ENCODE measurements at regions not wholly inside any gene's neighbourhood (a gene's known extent, or its start where the extent isn't known, plus 50 kb on each side); places are given as distances from the start of the nearest gene placed in this dataset.

DNA sequence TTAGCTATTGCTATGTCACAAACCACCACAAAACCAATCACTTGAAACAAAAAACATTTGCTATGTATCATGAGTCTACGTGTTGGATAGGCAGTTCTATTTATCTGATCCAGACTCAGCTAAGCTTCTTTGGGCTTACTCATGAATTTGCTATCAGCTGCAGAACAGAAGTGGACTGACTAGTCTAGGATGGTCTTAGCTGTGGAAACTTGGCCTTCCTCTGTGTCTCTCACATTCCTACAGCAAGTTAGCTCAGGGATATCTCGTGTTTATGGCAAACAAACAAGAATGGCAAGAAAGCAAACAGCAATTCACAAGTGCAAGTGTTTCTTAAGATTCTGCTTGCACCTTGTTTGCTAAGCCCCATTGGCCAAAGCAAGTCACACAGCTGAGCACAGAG is 288.0 kb upstream of the TNP1 start:
- WGBS (ENCODE audit: low lambda C conversion rate), result 53% methylated on average over 2 of the region's 2 CpGs
- Histone ChIP-seq H3K9me2 (no peaks in the 10 kb centered on the region), H3K9ac (no peak overlapping the region), H2AFZ (ENCODE audit: low read depth) (no peak overlapping the region), H3K36me3 (replicated peaks in 1 of 2; ENCODE audit: control insufficient read depth in 1 of 2, insufficient read depth in 2 of 2, low read length in 1 of 2) (no peaks in the 10 kb centered on the region), H3K4me1 (ENCODE audit: control insufficient read depth in 1 of 2, insufficient read depth in 2 of 2, low read depth in 1 of 2, low read length in 1 of 2) (peaks cover 0 to 3% of the 10 kb centered on the region in 2 experiments; a peak in 1 of 4 replicates), H3K4me2 (no peak overlapping the region), H3K27me3 (ENCODE audit: insufficient read depth) (no peaks in the 10 kb centered on the region), H4K20me1 (ENCODE audit: insufficient read depth) (no peaks in the 10 kb centered on the region), H3K27ac (ENCODE audit: low read depth in 2 of 2, low read length in 1 of 2) (no peak overlapping the region), H3K9me3 (peaks cover 5% of the 10 kb centered on the region; the same call in 1 of the 2 replicates), H3F3A (replicated peaks; ENCODE audit: insufficient read depth) (peaks cover 3% of the 10 kb centered on the region), H3K79me2 (ENCODE audit: insufficient read depth) (no peaks in the 10 kb centered on the region), H3K4me3 (ENCODE audit: low read depth in 2 of 2, low read length in 1 of 2) (no peak overlapping the region)
- ChIA-PET POLR2A (no interaction called here), CTCF (interaction anchor here (0.9 to 1.8 kb wide), 2 partner anchors 19 to 452 kb away, joined by 3 to 4 read pairs; partner anchors contain the start of gene IGFBP5)
- DNase-seq, result no peak
- no peak for TF ChIP-seq POLR2AphosphoS5 (IDR thresholded peaks at IDR 0.05; ENCODE audit: low read depth, low read length)
- TF ChIP-seq EP300 (IDR thresholded peaks at IDR 0.05; ENCODE audit: borderline replicate concordance in 1 of 2, low read depth in 1 of 2, low read length in 1 of 2), result no peak
- no peak for TF ChIP-seq RXRA (IDR thresholded peaks at IDR 0.05; ENCODE audit: borderline replicate concordance, low read depth)
- TF ChIP-seq CHD2 (IDR thresholded peaks at IDR 0.05; ENCODE audit: low read length, partially characterized antibody), result no peak
- TF ChIP-seq, protein P1, sequence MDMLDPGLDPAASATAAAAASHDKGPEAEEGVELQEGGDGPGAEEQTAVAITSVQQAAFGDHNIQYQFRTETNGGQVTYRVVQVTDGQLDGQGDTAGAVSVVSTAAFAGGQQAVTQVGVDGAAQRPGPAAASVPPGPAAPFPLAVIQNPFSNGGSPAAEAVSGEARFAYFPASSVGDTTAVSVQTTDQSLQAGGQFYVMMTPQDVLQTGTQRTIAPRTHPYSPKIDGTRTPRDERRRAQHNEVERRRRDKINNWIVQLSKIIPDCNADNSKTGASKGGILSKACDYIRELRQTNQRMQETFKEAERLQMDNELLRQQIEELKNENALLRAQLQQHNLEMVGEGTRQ (IDR thresholded peaks at IDR 0.05; ENCODE audit: borderline replicate concordance, low read depth, low read length), result no peak
- TF ChIP-seq FOXM1 (IDR thresholded peaks at IDR 0.05; ENCODE audit: low read depth), result no peak
- TF ChIP-seq YY1 (IDR thresholded peaks at IDR 0.05; ENCODE audit: low read depth), result no peak
- no peak for TF ChIP-seq FOXJ3 (CRISPR knock-in tag; IDR thresholded peaks at IDR 0.05)
- no peak for TF ChIP-seq TEAD4 (IDR thresholded peaks at IDR 0.05; ENCODE audit: borderline replicate concordance, insufficient read depth)
- no peak for TF ChIP-seq ELF1 (IDR thresholded peaks at IDR 0.05)
- TF ChIP-seq RCOR1 (IDR thresholded peaks at IDR 0.05; ENCODE audit: low read length), result no peak
- TF ChIP-seq, protein P2, sequence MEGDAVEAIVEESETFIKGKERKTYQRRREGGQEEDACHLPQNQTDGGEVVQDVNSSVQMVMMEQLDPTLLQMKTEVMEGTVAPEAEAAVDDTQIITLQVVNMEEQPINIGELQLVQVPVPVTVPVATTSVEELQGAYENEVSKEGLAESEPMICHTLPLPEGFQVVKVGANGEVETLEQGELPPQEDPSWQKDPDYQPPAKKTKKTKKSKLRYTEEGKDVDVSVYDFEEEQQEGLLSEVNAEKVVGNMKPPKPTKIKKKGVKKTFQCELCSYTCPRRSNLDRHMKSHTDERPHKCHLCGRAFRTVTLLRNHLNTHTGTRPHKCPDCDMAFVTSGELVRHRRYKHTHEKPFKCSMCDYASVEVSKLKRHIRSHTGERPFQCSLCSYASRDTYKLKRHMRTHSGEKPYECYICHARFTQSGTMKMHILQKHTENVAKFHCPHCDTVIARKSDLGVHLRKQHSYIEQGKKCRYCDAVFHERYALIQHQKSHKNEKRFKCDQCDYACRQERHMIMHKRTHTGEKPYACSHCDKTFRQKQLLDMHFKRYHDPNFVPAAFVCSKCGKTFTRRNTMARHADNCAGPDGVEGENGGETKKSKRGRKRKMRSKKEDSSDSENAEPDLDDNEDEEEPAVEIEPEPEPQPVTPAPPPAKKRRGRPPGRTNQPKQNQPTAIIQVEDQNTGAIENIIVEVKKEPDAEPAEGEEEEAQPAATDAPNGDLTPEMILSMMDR (IDR thresholded peaks at IDR 0.05), result no peak
- TF ChIP-seq MEF2A (IDR thresholded peaks at IDR 0.05; ENCODE audit: borderline replicate concordance, low read depth), result no peak
- TF ChIP-seq, protein P3, sequence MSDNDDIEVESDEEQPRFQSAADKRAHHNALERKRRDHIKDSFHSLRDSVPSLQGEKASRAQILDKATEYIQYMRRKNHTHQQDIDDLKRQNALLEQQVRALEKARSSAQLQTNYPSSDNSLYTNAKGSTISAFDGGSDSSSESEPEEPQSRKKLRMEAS (IDR thresholded peaks at IDR 0.05; ENCODE audit: low read depth), result no peak
- TF ChIP-seq NFIC (IDR thresholded peaks at IDR 0.05; ENCODE audit: borderline replicate concordance), result no peak
- TF ChIP-seq SMC3 (IDR thresholded peaks at IDR 0.05; ENCODE audit: low read depth, low read length), result no peak

DNA sequence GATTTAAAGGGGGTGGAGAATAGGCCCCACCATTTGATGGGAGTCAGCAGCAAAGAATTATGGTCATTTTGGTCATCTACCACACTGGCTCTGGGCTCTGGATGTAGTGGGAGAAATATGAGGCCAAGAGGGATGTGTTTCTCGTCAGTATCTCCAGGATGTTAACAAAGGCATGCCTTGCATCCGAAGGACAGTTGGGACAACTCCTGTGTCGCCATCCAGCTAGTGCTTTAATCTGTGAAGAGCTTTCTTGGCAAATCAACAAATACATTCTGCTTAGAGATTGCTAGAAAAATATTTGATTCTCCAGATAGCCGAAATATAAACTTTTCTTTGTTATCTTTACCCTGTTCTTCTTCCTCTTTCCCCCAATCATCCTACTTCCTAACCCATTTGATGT is 287.1 kb upstream of the TNP1 start:
- Histone ChIP-seq H3K4me3 (ENCODE audit: low read depth in 2 of 2, low read length in 1 of 2) (no peak overlapping the region), H3K79me2 (ENCODE audit: insufficient read depth) (no peaks in the 10 kb centered on the region), H3K9me3 (peaks cover 14% of the 10 kb centered on the region; the same call in 1 of the 2 replicates), H3K27ac (ENCODE audit: low read depth in 2 of 2, low read length in 1 of 2) (no peak overlapping the region), H3K9me2 (no peaks in the 10 kb centered on the region), H2AFZ (ENCODE audit: low read depth) (no peak overlapping the region), H3F3A (replicated peaks; ENCODE audit: insufficient read depth) (peaks cover 3% of the 10 kb centered on the region), H3K9ac (no peak overlapping the region), H3K27me3 (ENCODE audit: insufficient read depth) (no peaks in the 10 kb centered on the region), H3K4me1 (ENCODE audit: control insufficient read depth in 1 of 2, insufficient read depth in 2 of 2, low read depth in 1 of 2, low read length in 1 of 2) (peaks cover 0 to 3% of the 10 kb centered on the region in 2 experiments; a peak in 1 of 4 replicates), H3K4me2 (no peak overlapping the region), H4K20me1 (ENCODE audit: insufficient read depth) (no peaks in the 10 kb centered on the region), H3K36me3 (replicated peaks in 1 of 2; ENCODE audit: control insufficient read depth in 1 of 2, insufficient read depth in 2 of 2, low read length in 1 of 2) (no peaks in the 10 kb centered on the region)
- WGBS (ENCODE audit: low lambda C conversion rate), result 77% methylated on average over 4 of the region's 4 CpGs
- ChIA-PET POLR2A (no interaction called here), CTCF (interaction anchor here (0.6 to 1.4 kb wide), 3 partner anchors 20 to 364 kb away, joined by 3 to 4 read pairs (median 3); no protein-coding TSS in a partner anchor)
- DNase-seq, result no peak
- TF ChIP-seq GABPA (IDR thresholded peaks at IDR 0.05; ENCODE audit: low read depth) (no peak), RCOR1 (IDR thresholded peaks at IDR 0.05; ENCODE audit: low read length) (no peak), EP300 (IDR thresholded peaks at IDR 0.05; ENCODE audit: borderline replicate concordance in 1 of 2, low read depth in 1 of 2, low read length in 1 of 2) (no peak), RAD21 (IDR thresholded peaks at IDR 0.05; ENCODE audit: low read length) (no peak), EZH2phosphoT487 (IDR thresholded peaks at IDR 0.05; ENCODE audit: borderline replicate concordance, low read depth) (no peak)
- TF ChIP-seq, protein P4, sequence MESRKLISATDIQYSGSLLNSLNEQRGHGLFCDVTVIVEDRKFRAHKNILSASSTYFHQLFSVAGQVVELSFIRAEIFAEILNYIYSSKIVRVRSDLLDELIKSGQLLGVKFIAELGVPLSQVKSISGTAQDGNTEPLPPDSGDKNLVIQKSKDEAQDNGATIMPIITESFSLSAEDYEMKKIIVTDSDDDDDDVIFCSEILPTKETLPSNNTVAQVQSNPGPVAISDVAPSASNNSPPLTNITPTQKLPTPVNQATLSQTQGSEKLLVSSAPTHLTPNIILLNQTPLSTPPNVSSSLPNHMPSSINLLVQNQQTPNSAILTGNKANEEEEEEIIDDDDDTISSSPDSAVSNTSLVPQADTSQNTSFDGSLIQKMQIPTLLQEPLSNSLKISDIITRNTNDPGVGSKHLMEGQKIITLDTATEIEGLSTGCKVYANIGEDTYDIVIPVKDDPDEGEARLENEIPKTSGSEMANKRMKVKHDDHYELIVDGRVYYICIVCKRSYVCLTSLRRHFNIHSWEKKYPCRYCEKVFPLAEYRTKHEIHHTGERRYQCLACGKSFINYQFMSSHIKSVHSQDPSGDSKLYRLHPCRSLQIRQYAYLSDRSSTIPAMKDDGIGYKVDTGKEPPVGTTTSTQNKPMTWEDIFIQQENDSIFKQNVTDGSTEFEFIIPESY (IDR thresholded peaks at IDR 0.05; ENCODE audit: borderline replicate concordance, low read depth), result no peak
- TF ChIP-seq, protein P5, sequence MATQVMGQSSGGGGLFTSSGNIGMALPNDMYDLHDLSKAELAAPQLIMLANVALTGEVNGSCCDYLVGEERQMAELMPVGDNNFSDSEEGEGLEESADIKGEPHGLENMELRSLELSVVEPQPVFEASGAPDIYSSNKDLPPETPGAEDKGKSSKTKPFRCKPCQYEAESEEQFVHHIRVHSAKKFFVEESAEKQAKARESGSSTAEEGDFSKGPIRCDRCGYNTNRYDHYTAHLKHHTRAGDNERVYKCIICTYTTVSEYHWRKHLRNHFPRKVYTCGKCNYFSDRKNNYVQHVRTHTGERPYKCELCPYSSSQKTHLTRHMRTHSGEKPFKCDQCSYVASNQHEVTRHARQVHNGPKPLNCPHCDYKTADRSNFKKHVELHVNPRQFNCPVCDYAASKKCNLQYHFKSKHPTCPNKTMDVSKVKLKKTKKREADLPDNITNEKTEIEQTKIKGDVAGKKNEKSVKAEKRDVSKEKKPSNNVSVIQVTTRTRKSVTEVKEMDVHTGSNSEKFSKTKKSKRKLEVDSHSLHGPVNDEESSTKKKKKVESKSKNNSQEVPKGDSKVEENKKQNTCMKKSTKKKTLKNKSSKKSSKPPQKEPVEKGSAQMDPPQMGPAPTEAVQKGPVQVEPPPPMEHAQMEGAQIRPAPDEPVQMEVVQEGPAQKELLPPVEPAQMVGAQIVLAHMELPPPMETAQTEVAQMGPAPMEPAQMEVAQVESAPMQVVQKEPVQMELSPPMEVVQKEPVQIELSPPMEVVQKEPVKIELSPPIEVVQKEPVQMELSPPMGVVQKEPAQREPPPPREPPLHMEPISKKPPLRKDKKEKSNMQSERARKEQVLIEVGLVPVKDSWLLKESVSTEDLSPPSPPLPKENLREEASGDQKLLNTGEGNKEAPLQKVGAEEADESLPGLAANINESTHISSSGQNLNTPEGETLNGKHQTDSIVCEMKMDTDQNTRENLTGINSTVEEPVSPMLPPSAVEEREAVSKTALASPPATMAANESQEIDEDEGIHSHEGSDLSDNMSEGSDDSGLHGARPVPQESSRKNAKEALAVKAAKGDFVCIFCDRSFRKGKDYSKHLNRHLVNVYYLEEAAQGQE (IDR thresholded peaks at IDR 0.05; ENCODE audit: low read depth, low read length), result no peak
